ENCODE measurements at regions not wholly inside any gene's neighbourhood (a gene's known extent, or its start where the extent isn't known, plus 50 kb on each side); places are given as distances from the start of the nearest gene placed in this dataset.
"Not testable (repeated sequence)": the region's sequence is repeated elsewhere in the genome, so short reads cannot be mapped to it uniquely, and the experiment has no call there.

DNA sequence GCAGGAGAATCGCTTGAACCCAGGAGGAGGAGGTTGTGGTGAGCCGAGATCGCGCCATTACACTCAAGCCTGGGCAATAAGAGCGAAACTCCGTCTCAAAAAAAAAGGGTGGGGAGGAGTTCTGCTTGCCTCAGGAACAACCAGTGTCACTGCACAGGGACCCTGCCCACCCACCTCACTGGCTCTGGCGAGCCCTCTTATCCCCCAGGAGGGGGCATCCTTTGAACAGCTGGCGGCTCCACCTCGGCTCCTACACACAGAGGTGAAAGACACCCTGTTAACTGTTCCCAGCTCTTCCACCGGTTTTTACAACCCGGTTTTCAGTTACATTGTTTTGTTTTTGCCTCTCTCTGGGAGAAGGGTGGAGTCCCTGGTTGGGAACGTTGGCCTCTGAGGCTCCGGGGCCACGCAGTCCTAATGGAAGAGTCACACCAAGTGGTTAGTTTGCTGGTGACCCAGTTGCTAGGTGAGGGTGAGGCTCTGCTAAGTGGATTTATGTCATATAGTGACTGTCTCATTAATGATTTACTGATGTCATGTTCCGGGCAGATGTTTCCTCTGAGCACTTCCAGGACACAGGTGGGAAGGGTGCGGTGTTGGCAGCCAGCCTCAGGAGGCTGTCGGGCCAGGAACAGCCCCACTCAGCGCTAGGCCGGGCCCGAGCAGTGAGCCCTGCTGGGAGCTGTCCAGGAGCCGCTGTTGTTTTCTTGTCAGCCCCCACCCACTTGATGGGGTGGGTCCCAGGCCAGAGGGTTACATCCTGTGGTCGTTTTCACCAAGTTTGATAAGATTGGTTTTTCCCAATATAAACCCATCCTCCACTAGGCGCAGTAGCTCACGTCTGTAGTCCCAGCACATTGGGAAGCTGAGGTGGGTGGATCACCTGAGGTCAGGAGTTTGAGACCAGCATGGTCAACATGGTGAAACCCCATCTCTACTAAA, 4474.3 kb upstream of the OR11H1 start:
- not testable (repeated sequence) for DNase-seq (ENCODE audit: low read depth)

- DNase-seq (ENCODE audit: low read depth): not testable (repeated sequence)
These were observed 4473.3 kb upstream of the OR11H1 start for GRCh38 chr22:11054681-11055080.

DNA sequence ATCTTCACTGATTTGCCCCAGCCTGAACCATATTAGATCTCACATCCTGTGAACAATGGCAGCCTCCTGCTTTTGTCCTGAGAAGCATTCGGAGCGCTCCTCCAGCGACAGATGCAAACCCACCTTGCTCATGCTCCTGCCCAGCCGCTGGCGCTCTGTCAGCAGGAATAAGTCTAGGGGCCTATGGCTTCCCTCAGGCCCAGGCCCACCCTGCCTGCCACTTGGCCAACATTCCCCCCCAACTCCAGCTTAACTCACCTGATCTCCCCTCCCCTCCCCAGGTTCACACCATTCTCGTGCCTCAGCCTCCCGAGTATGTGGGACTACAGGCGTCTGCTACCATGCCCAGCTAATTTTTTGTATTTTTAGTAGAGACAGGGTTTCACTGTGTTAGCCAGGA, 4472.8 kb upstream of the OR11H1 start:
- DNase-seq (ENCODE audit: low read depth): not testable (repeated sequence)

- not testable (repeated sequence) for DNase-seq (ENCODE audit: low read depth)
These were observed 4469.9 kb upstream of the OR11H1 start for GRCh38 chr22:11057955-11058547.

DNA sequence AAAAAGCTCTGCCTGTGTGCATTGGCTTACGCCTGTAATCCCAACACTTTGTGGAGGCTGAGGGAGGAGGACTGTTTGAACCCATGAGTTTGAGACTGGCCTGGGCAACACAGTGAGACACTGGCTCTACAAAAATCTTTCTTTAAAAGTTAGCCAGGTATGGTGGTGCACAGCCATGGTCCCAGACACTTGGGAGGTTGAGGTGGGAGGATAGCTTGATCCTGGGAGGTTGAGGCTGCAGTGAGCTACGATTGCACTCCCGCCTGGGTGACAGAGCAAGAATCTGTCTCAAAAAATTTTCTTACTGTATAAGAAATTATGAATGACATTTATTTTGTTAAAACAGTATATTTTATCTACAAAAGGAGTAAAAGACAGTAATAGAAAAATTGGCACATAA, 4468.9 kb upstream of the OR11H1 start:
- not testable (repeated sequence) for DNase-seq (ENCODE audit: low read depth)

- DNase-seq (ENCODE audit: low read depth): not testable (repeated sequence)
These were observed 4467.2 kb upstream of the OR11H1 start for GRCh38 chr22:11060797-11061196.

GRCh38 chr22:11062534-11062933, 4465.5 kb upstream of the OR11H1 start:
- DNase-seq (ENCODE audit: low read depth): peak; percentile 62

DNA sequence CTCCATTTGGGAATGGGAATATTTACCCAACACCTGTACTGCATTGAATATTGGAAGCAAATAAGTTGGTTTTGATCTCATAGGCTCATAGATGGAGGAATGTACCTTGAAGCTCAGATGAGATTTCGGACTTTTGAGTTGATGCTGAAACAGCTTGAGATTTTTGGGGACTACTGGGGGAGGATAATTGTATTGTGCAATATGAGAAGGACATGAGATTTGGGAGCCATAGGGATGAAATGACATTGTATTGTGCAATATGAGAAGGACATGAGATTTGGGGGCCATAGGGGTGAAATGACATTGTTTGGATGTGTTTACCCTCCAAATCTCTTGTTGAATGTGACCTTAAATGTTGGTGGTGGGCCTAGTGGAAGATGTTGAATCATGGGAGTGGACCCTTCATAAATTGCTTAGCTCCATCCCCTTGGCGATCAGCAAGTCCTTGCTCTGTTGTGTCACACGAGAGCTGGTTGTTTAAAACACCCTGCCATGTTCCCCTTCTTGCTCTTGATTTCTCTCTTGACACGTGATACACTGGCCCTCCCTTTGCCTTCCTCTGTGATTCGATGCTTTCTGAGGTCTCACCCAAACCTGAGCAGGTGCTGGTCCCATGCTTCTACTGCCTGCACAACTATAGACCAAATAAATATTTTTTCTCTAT, 4464.8 kb upstream of the OR11H1 start:
- not testable (repeated sequence) for DNase-seq (ENCODE audit: low read depth)

DNA sequence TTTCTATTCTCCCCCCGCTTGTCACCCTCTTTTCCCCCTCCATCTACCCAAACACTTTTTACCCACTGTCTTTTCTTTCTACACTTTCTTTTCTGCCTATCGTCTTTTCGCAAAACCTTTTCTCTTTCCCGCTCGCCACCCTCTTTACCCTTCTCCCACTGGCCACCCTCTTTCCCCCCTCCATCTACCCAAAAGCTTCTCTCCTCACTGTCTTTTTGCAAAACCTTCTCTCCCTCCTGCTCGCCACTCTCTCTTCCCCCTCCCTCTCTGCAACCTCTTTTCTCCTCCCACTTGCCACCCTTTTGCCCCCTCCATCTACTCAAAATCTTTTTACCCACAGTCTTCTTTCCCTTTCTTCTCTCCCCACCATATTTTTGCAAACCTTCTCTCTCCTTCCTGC, 4462.8 kb upstream of the OR11H1 start:
- not testable (repeated sequence) for DNase-seq (ENCODE audit: low read depth)

DNA sequence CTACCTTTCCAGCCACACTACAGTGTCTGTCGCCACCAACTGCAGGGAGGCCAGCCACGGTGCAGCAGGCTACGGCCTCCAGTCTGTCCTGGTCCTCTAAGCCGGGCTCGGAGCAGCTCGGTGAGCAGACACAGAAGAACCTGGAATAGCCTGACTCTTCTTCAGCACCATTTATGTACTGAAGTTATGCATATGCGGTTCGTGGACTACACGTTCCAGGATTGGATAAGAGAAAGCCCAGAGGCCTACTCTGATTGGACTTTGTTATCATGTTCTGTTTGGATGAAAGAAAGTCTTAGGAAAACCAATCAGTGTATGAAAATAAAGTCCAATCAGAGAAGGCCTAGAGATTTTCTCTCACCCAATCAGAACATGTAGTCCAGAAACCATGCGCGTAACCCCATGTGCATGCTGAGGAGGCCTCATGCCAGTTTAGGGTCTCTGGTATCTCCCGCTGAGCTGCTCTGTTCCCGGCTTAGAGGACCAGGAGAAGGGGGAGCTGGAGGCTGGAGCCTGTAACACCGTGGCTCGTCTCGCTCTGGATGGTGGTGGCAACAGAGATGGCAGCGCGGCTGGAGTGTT, 4462.0 kb upstream of the OR11H1 start:
- DNase-seq (ENCODE audit: low read depth): peak; percentile 96

GRCh38 chr22:11066458-11067285, 4461.3 kb upstream of the OR11H1 start:
- DNase-seq (ENCODE audit: low read depth): no peak

DNA sequence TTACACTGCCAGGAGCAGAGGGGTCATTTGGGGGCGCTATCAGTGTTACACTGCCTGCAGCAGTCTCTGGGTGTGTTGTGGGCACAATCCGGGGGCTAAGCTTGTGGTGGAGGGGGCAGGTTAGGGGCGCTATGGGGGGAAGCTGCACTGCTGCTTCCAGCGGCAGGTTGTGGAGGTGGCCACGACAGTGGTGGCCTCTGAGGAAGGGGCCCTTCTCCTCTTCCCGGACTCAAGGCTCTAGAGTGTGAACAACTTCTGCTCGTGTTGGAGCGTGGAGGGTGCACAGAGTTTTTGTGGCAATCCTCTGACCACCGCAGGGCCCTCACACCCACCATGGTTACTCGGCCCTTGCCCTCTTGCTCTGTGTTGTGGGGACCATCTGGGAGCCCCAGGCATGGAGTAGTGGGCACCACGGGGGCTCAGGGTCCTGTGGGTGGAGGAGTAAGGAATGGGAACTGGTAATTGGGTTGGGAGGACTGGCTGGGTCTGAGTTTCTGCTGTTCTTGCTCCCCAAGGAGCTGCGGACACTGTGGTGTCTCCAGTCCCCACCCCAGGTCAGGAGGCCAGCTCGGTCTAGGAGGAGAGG, 4460.6 kb upstream of the OR11H1 start:
- not testable (repeated sequence) for DNase-seq (ENCODE audit: low read depth)

DNA sequence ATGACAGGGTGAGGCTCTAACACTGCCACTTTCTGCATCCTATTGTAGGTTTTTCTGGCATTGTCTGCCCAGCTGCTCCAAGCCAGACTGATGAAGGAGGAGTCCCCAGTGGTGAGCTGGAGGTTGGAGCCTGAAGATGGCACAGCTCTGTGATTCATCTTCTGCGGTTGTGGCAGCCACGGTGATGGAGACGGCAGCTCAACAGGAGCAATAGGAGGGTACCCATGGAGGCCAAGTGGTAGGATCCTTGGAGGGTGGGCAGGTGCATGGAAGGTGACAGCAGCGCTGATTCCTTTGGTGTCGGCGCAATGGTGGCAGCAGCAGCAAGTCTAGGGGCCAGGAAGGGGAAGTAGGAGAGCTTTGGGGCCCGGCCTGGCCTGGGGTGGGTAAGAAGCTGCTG, 4460.1 kb upstream of the OR11H1 start:
- DNase-seq (ENCODE audit: low read depth): not testable (repeated sequence)

- not testable (repeated sequence) for DNase-seq (ENCODE audit: low read depth)
These were observed 4459.6 kb upstream of the OR11H1 start for GRCh38 chr22:11068406-11068805.

Measured in HT1080 (cell line).